ENCODE measurements at regions not wholly inside any gene's neighbourhood (a gene's known extent, or its start where the extent isn't known, plus 50 kb on each side); places are given as distances from the start of the nearest gene placed in this dataset.

DNA sequence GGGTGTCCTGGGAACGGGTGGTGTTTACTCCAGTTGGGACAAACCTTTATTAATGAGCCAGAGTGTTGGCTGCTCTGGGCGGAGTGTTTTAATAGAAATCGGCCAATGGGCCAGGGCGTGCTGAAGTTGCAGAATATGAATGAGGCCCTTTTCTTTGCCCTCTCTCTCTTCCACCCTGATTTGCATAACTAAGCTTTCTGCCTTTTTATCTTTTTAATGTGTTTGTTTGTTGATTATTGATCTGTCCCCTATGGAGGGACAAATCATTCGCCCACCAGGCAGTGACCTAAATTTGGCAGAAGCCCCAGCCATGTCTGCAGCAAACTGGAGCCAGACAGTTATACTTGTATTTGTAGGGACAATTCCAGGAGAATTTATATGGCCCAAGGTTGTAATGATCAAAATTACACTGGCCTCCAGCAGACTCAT lies 420.9 kb downstream of the PREX1 start:
- Mint-ChIP-seq H3K4me3 (ENCODE audit: low read depth) (no peak overlapping the region), H3K4me1 (ENCODE audit: low read depth) (peaks cover 21% of the 10 kb centered on the region), H3K27ac (no peak overlapping the region), H3K36me3 (ENCODE audit: insufficient read depth) (no peaks in the 10 kb centered on the region), H3K9me3 (ENCODE audit: low read depth) (no peaks in the 10 kb centered on the region), H3K27me3 (no peaks in the 10 kb centered on the region)
- TF ChIP-seq, protein P1, sequence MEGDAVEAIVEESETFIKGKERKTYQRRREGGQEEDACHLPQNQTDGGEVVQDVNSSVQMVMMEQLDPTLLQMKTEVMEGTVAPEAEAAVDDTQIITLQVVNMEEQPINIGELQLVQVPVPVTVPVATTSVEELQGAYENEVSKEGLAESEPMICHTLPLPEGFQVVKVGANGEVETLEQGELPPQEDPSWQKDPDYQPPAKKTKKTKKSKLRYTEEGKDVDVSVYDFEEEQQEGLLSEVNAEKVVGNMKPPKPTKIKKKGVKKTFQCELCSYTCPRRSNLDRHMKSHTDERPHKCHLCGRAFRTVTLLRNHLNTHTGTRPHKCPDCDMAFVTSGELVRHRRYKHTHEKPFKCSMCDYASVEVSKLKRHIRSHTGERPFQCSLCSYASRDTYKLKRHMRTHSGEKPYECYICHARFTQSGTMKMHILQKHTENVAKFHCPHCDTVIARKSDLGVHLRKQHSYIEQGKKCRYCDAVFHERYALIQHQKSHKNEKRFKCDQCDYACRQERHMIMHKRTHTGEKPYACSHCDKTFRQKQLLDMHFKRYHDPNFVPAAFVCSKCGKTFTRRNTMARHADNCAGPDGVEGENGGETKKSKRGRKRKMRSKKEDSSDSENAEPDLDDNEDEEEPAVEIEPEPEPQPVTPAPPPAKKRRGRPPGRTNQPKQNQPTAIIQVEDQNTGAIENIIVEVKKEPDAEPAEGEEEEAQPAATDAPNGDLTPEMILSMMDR (IDR thresholded peaks at IDR 0.05; ENCODE audit: unreplicated experiment): no peak
- DNase-seq (ENCODE audit: low spot score, unreplicated experiment): no peak

DNA sequence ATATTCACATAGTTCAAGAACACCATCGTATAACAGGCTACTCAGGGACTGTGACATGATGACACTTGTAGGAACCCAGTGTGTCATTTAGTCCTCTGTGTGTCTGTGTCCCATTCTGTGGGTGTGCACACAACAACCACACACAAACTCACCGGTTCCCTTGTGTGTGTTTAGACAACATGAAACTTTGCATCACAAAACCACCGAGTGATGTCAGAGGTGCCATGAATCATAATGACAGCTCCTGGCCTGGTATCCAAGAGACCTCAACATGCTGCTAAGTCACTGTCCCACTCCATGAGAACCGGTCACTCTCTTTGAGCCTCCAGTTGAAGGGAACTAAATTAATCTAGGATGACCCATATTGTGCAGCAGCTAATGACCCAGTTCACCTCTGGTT lies 421.3 kb downstream of the PREX1 start:
- H3K36me3 Mint-ChIP-seq (ENCODE audit: insufficient read depth): no peaks in the 10 kb centered on the region
- no peak for DNase-seq (ENCODE audit: low spot score, unreplicated experiment)
- H3K27ac Mint-ChIP-seq: no peak overlapping the region
- no peak overlapping the region for H3K4me3 Mint-ChIP-seq (ENCODE audit: low read depth)
- H3K4me1 Mint-ChIP-seq (ENCODE audit: low read depth): peaks cover 21% of the 10 kb centered on the region
- TF ChIP-seq, protein P1 (IDR thresholded peaks at IDR 0.05; ENCODE audit: unreplicated experiment): no peak
- no peaks in the 10 kb centered on the region for H3K9me3 Mint-ChIP-seq (ENCODE audit: low read depth)
- no peaks in the 10 kb centered on the region for H3K27me3 Mint-ChIP-seq

DNA sequence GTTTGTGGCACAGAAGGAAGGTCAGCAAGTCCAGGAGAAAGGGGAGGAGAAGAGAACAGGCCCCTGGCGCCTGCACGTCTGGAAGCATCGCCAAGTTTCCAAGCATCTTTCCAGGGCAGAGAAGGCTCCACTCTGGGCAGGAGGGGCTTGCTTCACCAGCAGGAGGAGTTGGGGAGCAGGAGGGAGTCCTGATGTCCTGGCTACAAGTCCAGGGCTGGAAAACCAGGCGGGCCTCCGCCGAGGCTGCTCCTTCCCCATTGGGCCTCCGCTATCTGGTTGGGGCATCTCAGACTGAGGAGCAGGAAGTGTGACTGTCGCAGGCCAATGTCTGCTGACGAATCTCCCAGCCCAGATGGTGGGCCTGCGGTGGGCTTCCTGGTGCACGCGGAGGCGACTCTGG lies 421.9 kb downstream of the PREX1 start:
- peaks cover 22% of the 10 kb centered on the region for H3K4me1 Mint-ChIP-seq (ENCODE audit: low read depth)
- no peak overlapping the region for H3K27ac Mint-ChIP-seq
- no peak for DNase-seq (ENCODE audit: low spot score, unreplicated experiment)
- TF ChIP-seq, protein P1 (IDR thresholded peaks at IDR 0.05; ENCODE audit: unreplicated experiment): no peak
- no peaks in the 10 kb centered on the region for H3K36me3 Mint-ChIP-seq (ENCODE audit: insufficient read depth)
- no peak overlapping the region for H3K4me3 Mint-ChIP-seq (ENCODE audit: low read depth)
- H3K9me3 Mint-ChIP-seq (ENCODE audit: low read depth): no peaks in the 10 kb centered on the region
- H3K27me3 Mint-ChIP-seq: no peaks in the 10 kb centered on the region

DNA sequence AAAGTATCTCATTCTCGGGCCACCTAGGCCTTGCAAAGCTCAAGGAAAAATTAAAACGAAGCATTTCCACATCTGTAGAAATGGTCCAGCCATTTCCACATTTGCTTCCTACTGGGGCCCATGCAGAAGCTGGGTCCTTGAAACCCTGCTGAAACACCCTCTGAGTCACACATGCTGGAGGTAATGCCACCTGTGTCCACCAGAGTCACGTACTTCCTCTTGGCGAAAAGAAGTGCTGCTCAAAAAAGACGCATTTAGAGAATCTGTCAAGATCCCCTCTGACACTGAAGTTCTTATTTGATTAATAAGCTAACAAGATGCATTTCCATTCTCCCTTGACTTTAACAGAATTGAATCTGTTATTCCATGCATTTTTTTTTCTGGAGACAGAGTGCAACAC lies 423.2 kb downstream of the PREX1 start:
- no peak for DNase-seq (ENCODE audit: low spot score, unreplicated experiment)
- H3K36me3 Mint-ChIP-seq (ENCODE audit: insufficient read depth): no peaks in the 10 kb centered on the region
- H3K9me3 Mint-ChIP-seq (ENCODE audit: low read depth): no peaks in the 10 kb centered on the region
- H3K27me3 Mint-ChIP-seq: no peaks in the 10 kb centered on the region
- peaks cover 30% of the 10 kb centered on the region for H3K4me1 Mint-ChIP-seq (ENCODE audit: low read depth)
- TF ChIP-seq, protein P1 (IDR thresholded peaks at IDR 0.05; ENCODE audit: unreplicated experiment): peak; percentile 35
- no peak overlapping the region for H3K4me3 Mint-ChIP-seq (ENCODE audit: low read depth)
- no peak overlapping the region for H3K27ac Mint-ChIP-seq

DNA sequence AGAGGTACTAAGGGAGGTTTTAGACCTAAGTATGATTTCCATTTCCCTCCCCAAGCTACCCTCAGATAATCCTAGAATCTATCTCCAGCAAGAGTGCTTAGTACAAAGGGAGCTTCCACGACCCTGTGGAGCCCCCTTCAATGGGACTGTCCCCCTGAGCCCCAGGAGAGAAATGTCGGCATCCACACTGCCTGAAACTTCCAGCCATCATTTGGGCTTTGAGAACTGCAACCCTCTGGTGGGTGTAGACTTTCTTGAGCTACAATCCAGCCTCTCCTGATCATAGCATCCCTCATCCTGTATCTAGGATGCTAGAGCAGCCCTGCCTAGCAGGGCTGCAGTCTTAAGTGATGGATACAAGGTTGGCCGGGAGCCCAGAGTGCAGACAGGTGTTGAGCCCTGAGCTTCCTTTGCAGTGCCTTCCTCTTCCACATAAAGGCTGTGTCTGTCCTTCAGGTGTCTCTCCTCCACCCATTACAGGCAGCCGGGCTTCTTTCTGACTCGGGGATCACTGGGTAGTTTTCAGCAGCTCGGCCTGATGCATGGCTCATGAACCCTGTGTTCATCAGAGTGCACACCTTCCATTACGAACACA lies 424.5 kb downstream of the PREX1 start:
- H3K27ac Mint-ChIP-seq: no peak overlapping the region
- H3K9me3 Mint-ChIP-seq (ENCODE audit: low read depth): no peaks in the 10 kb centered on the region
- peaks cover 35% of the 10 kb centered on the region for H3K4me1 Mint-ChIP-seq (ENCODE audit: low read depth)
- no peaks in the 10 kb centered on the region for H3K36me3 Mint-ChIP-seq (ENCODE audit: insufficient read depth)
- no peak for DNase-seq (ENCODE audit: low spot score, unreplicated experiment)
- H3K4me3 Mint-ChIP-seq (ENCODE audit: low read depth): no peak overlapping the region
- no peaks in the 10 kb centered on the region for H3K27me3 Mint-ChIP-seq
- TF ChIP-seq, protein P1 (IDR thresholded peaks at IDR 0.05; ENCODE audit: unreplicated experiment): no peak

All from progenitor cell of endocrine pancreas (in vitro differentiated cells).